ENCODE measurements at regions not wholly inside any gene's neighbourhood (a gene's known extent, or its start where the extent isn't known, plus 50 kb on each side); places are given as distances from the start of the nearest gene placed in this dataset.

- no peak for DNase-seq
Measured at GRCh38 chr10:128996092-128996491, 470.9 kb upstream of the MGMT start.

GRCh38 chr10:128998101-128998805, 468.8 kb upstream of the MGMT start:
- DNase-seq, result no peak

GRCh38 chr10:129004398-129004797, 462.6 kb upstream of the MGMT start:
- no peak for DNase-seq

GRCh38 chr10:129005080-129005479, 462.0 kb upstream of the MGMT start:
- no peak for DNase-seq

- DNase-seq, result no peak
Measured at GRCh38 chr10:129005804-129006203, 461.2 kb upstream of the MGMT start.

- no peak for DNase-seq
Measured at GRCh38 chr10:129018511-129018910, 448.5 kb upstream of the MGMT start.

- no peak for DNase-seq
Measured at GRCh38 chr10:129020651-129021330, 446.2 kb upstream of the MGMT start.

- no peak for DNase-seq
Measured at GRCh38 chr10:129021594-129022304, 445.3 kb upstream of the MGMT start.

GRCh38 chr10:129023082-129023481, 444.0 kb upstream of the MGMT start:
- no peak for DNase-seq

- no peak for DNase-seq
Measured at GRCh38 chr10:129024046-129024445, 443.0 kb upstream of the MGMT start.

- no peak for DNase-seq
Measured at GRCh38 chr10:129025787-129026186, 441.3 kb upstream of the MGMT start.

GRCh38 chr10:129027906-129028305, 439.1 kb upstream of the MGMT start:
- DNase-seq, result no peak

GRCh38 chr10:129028451-129028850, 438.6 kb upstream of the MGMT start:
- DNase-seq, result no peak

- no peak for DNase-seq
Measured at GRCh38 chr10:129029051-129029450, 438.0 kb upstream of the MGMT start.

GRCh38 chr10:129029851-129030602, 437.0 kb upstream of the MGMT start:
- DNase-seq, result no peak

GRCh38 chr10:129030603-129030895, 436.5 kb upstream of the MGMT start:
- DNase-seq, result no peak

GRCh38 chr10:129030996-129031843, 435.8 kb upstream of the MGMT start:
- DNase-seq, result peak; percentile 31

GRCh38 chr10:129031844-129032150, 435.2 kb upstream of the MGMT start:
- no peak for DNase-seq

- DNase-seq, result no peak
Measured at GRCh38 chr10:129032372-129033313, 434.4 kb upstream of the MGMT start.

- DNase-seq, result no peak
Measured at GRCh38 chr10:129033340-129033739, 433.7 kb upstream of the MGMT start.

GRCh38 chr10:129033790-129034272, 433.2 kb upstream of the MGMT start:
- DNase-seq, result no peak

All from NCI-H1105 (cell line).